ENCODE measurements at regions not wholly inside any gene's neighbourhood (a gene's known extent, or its start where the extent isn't known, plus 50 kb on each side); places are given as distances from the start of the nearest gene placed in this dataset.

- H3K4me3 ChIP-seq (ENCODE audit: low read length) = no peak overlapping the region
- DNase-seq (ENCODE audit: low read depth) = no peak
- TF ChIP-seq CTCF (IDR thresholded peaks at IDR 0.05; ENCODE audit: insufficient read depth, low read depth, low read length, missing control alignments) = no peak
These were observed 634.0 kb upstream of the FSHR start for GRCh38 chr2:49788300-49788699.

GRCh38 chr2:49780949-49781348 is 626.6 kb upstream of the FSHR start:
- TF ChIP-seq CTCF (IDR thresholded peaks at IDR 0.05; ENCODE audit: insufficient read depth, low read depth, low read length, missing control alignments) = no peak
- no peak for DNase-seq (ENCODE audit: low read depth)

GRCh38 chr2:49772299-49772970 is 618.1 kb upstream of the FSHR start:
- no peak overlapping the region for H3K4me3 ChIP-seq (ENCODE audit: low read length)
- no peak for DNase-seq (ENCODE audit: low read depth)
- no peak for TF ChIP-seq CTCF (IDR thresholded peaks at IDR 0.05; ENCODE audit: insufficient read depth, low read depth, low read length, missing control alignments)

More at GRCh38 chr2:49780949-49781348, 626.6 kb upstream of the FSHR start:
- no peak overlapping the region for H3K4me3 ChIP-seq (ENCODE audit: low read length)

- H3K4me3 ChIP-seq (ENCODE audit: low read length) = no peak overlapping the region
- peak; percentile 10 for DNase-seq (ENCODE audit: low read depth)
- peak; percentile 27 for TF ChIP-seq CTCF (IDR thresholded peaks at IDR 0.05; ENCODE audit: insufficient read depth, low read depth, low read length, missing control alignments)
These were observed 616.6 kb upstream of the FSHR start for GRCh38 chr2:49770919-49771318.

GRCh38 chr2:49767316-49767715 is 613.0 kb upstream of the FSHR start:
- TF ChIP-seq CTCF (IDR thresholded peaks at IDR 0.05; ENCODE audit: insufficient read depth, low read depth, low read length, missing control alignments) = no peak
- DNase-seq (ENCODE audit: low read depth) = no peak
- no peak overlapping the region for H3K4me3 ChIP-seq (ENCODE audit: low read length)

GRCh38 chr2:49755777-49756176 is 601.5 kb upstream of the FSHR start:
- no peak for TF ChIP-seq CTCF (IDR thresholded peaks at IDR 0.05; ENCODE audit: insufficient read depth, low read depth, low read length, missing control alignments)
- DNase-seq (ENCODE audit: low read depth) = no peak

GRCh38 chr2:49754381-49754780 is 600.1 kb upstream of the FSHR start:
- no peak for DNase-seq (ENCODE audit: low read depth)
- H3K4me3 ChIP-seq (ENCODE audit: low read length) = no peak overlapping the region
- no peak for TF ChIP-seq CTCF (IDR thresholded peaks at IDR 0.05; ENCODE audit: insufficient read depth, low read depth, low read length, missing control alignments)

More at GRCh38 chr2:49755777-49756176, 601.5 kb upstream of the FSHR start:
- no peak overlapping the region for H3K4me3 ChIP-seq (ENCODE audit: low read length)
